ENCODE measurements at regions not wholly inside any gene's neighbourhood (a gene's known extent, or its start where the extent isn't known, plus 50 kb on each side); places are given as distances from the start of the nearest gene placed in this dataset.
"Not testable (repeated sequence)": the region's sequence is repeated elsewhere in the genome, so short reads cannot be mapped to it uniquely, and the experiment has no call there.

- no CpG with 5 or more reads among the region's 3 CpGs for WGBS (ENCODE audit: extremely low coverage, insufficient coverage, insufficient read length)
- not testable (repeated sequence) for H3K4ac ChIP-seq (ENCODE audit: low read depth, low read length)
Measured at GRCh38 chr4:118475901-118476300, 123.1 kb upstream of the PRSS12 start.

GRCh38 chr4:118477826-118478225, 125.0 kb upstream of the PRSS12 start:
- H3K36me3 ChIP-seq (ENCODE audit: control insufficient read depth in 1 of 2, insufficient read depth in 2 of 2, low read length in 2 of 2); H3K27ac ChIP-seq (ENCODE audit: low read depth, low read length); H3K9ac ChIP-seq (ENCODE audit: low read length); H3K9me3 ChIP-seq (ENCODE audit: insufficient read depth, low read depth, low read length); H3K4me3 ChIP-seq (ENCODE audit: low read depth, low read length); H3K4me2 ChIP-seq (ENCODE audit: low read length); DNase-seq; H2BK120ac ChIP-seq (ENCODE audit: insufficient read depth, low read length, poor library complexity); H3K14ac ChIP-seq (ENCODE audit: low read length); H2AFZ ChIP-seq (ENCODE audit: insufficient read depth, low read length, poor library complexity); H2BK5ac ChIP-seq (ENCODE audit: low read depth, low read length, poor library complexity); H3K79me2 ChIP-seq (ENCODE audit: control insufficient read depth, insufficient read depth, low read length, poor library complexity); H3K79me1 ChIP-seq (ENCODE audit: low read length); H4K8ac ChIP-seq (ENCODE audit: low read depth, low read length); H4K91ac ChIP-seq (ENCODE audit: low read depth, low read length); H3K4me1 ChIP-seq (ENCODE audit: control insufficient read depth in 1 of 2, insufficient read depth in 2 of 2, low read length in 2 of 2); H2BK12ac ChIP-seq (ENCODE audit: low read length); H4K12ac ChIP-seq (ENCODE audit: low read depth, low read length); H3K4ac ChIP-seq (ENCODE audit: low read depth, low read length); H3K23ac ChIP-seq (ENCODE audit: low read length); H3K18ac ChIP-seq (ENCODE audit: low read length); H3K27me3 ChIP-seq (ENCODE audit: insufficient read depth, low read length); H2AK5ac ChIP-seq (ENCODE audit: low read length): not testable (repeated sequence)

More at GRCh38 chr4:118475901-118476300, 123.1 kb upstream of the PRSS12 start:
- not testable (repeated sequence) for H2AK5ac ChIP-seq (ENCODE audit: low read length); H2AFZ ChIP-seq (ENCODE audit: insufficient read depth, low read length, poor library complexity); H4K91ac ChIP-seq (ENCODE audit: low read depth, low read length); H2BK12ac ChIP-seq (ENCODE audit: low read length); H3K9ac ChIP-seq (ENCODE audit: low read length); DNase-seq; H3K27ac ChIP-seq (ENCODE audit: low read depth, low read length); H2BK5ac ChIP-seq (ENCODE audit: low read depth, low read length, poor library complexity); H3K27me3 ChIP-seq (ENCODE audit: insufficient read depth, low read length); H4K12ac ChIP-seq (ENCODE audit: low read depth, low read length); H3K9me3 ChIP-seq (ENCODE audit: insufficient read depth, low read depth, low read length); H3K36me3 ChIP-seq (ENCODE audit: control insufficient read depth in 1 of 2, insufficient read depth in 2 of 2, low read length in 2 of 2); H3K14ac ChIP-seq (ENCODE audit: low read length); H3K79me1 ChIP-seq (ENCODE audit: low read length); H3K4me3 ChIP-seq (ENCODE audit: low read depth, low read length); H3K23ac ChIP-seq (ENCODE audit: low read length); H3K79me2 ChIP-seq (ENCODE audit: control insufficient read depth, insufficient read depth, low read length, poor library complexity); H2BK120ac ChIP-seq (ENCODE audit: insufficient read depth, low read length, poor library complexity); H4K8ac ChIP-seq (ENCODE audit: low read depth, low read length); H3K4me2 ChIP-seq (ENCODE audit: low read length); H3K4me1 ChIP-seq (ENCODE audit: control insufficient read depth in 1 of 2, insufficient read depth in 2 of 2, low read length in 2 of 2); H3K18ac ChIP-seq (ENCODE audit: low read length)

- not testable (repeated sequence) for H3K9me3 ChIP-seq (ENCODE audit: insufficient read depth, low read depth, low read length); H2BK5ac ChIP-seq (ENCODE audit: low read depth, low read length, poor library complexity); H3K4me2 ChIP-seq (ENCODE audit: low read length); H3K79me2 ChIP-seq (ENCODE audit: control insufficient read depth, insufficient read depth, low read length, poor library complexity); H3K36me3 ChIP-seq (ENCODE audit: control insufficient read depth in 1 of 2, insufficient read depth in 2 of 2, low read length in 2 of 2); H3K4me3 ChIP-seq (ENCODE audit: low read depth, low read length); DNase-seq; H3K4ac ChIP-seq (ENCODE audit: low read depth, low read length); H3K9ac ChIP-seq (ENCODE audit: low read length); H4K12ac ChIP-seq (ENCODE audit: low read depth, low read length); H3K18ac ChIP-seq (ENCODE audit: low read length); H3K79me1 ChIP-seq (ENCODE audit: low read length); H2BK12ac ChIP-seq (ENCODE audit: low read length); H3K4me1 ChIP-seq (ENCODE audit: control insufficient read depth in 1 of 2, insufficient read depth in 2 of 2, low read length in 2 of 2); H3K27me3 ChIP-seq (ENCODE audit: insufficient read depth, low read length); H3K27ac ChIP-seq (ENCODE audit: low read depth, low read length); H2AK5ac ChIP-seq (ENCODE audit: low read length); H4K8ac ChIP-seq (ENCODE audit: low read depth, low read length); H2AFZ ChIP-seq (ENCODE audit: insufficient read depth, low read length, poor library complexity); H2BK120ac ChIP-seq (ENCODE audit: insufficient read depth, low read length, poor library complexity); H3K23ac ChIP-seq (ENCODE audit: low read length); H3K14ac ChIP-seq (ENCODE audit: low read length); H4K91ac ChIP-seq (ENCODE audit: low read depth, low read length)
- no CpG with 5 or more reads among the region's 3 CpGs for WGBS (ENCODE audit: extremely low coverage, insufficient coverage, insufficient read length)
Measured at GRCh38 chr4:118485801-118486314, 133.1 kb upstream of the PRSS12 start.

- not testable (repeated sequence) for H3K23ac ChIP-seq (ENCODE audit: low read length); H3K4me2 ChIP-seq (ENCODE audit: low read length); H3K4me1 ChIP-seq (ENCODE audit: control insufficient read depth in 1 of 2, insufficient read depth in 2 of 2, low read length in 2 of 2); H4K8ac ChIP-seq (ENCODE audit: low read depth, low read length); H3K4me3 ChIP-seq (ENCODE audit: low read depth, low read length); H3K18ac ChIP-seq (ENCODE audit: low read length); H3K36me3 ChIP-seq (ENCODE audit: control insufficient read depth in 1 of 2, insufficient read depth in 2 of 2, low read length in 2 of 2); H3K9me3 ChIP-seq (ENCODE audit: insufficient read depth, low read depth, low read length); H3K4ac ChIP-seq (ENCODE audit: low read depth, low read length); H4K12ac ChIP-seq (ENCODE audit: low read depth, low read length); H4K91ac ChIP-seq (ENCODE audit: low read depth, low read length); H2BK12ac ChIP-seq (ENCODE audit: low read length); H2AFZ ChIP-seq (ENCODE audit: insufficient read depth, low read length, poor library complexity); H2BK5ac ChIP-seq (ENCODE audit: low read depth, low read length, poor library complexity); H3K9ac ChIP-seq (ENCODE audit: low read length); H3K79me2 ChIP-seq (ENCODE audit: control insufficient read depth, insufficient read depth, low read length, poor library complexity); H3K27me3 ChIP-seq (ENCODE audit: insufficient read depth, low read length); H3K14ac ChIP-seq (ENCODE audit: low read length); H2BK120ac ChIP-seq (ENCODE audit: insufficient read depth, low read length, poor library complexity); H3K79me1 ChIP-seq (ENCODE audit: low read length); DNase-seq; H3K27ac ChIP-seq (ENCODE audit: low read depth, low read length); H2AK5ac ChIP-seq (ENCODE audit: low read length)
- WGBS (ENCODE audit: extremely low coverage, insufficient coverage, insufficient read length) = no CpG with 5 or more reads among the region's 4 CpGs
Measured at GRCh38 chr4:118492963-118493362, 140.2 kb upstream of the PRSS12 start.

Measured in trophoblast cell (in vitro differentiated cells and primary cell).